K562 (cell line): ENCODE measurements at regions not wholly inside any gene's neighbourhood (a gene's known extent, or its start where the extent isn't known, plus 50 kb on each side); places are given as distances from the start of the nearest gene placed in this dataset.

ENCODE experiments used
- ATAC-seq: fragments of 200-7000 bp; cut with Tn5 transposase; 3 replicates; pipeline ENCODE4 v1.9.1; 2020; ENCODE audit warnings: moderate library complexity
- BruUV-seq: library from RNA; stranded (reverse); fragments of 400-500 nt; replicated peaks from 2 replicates; lab custom pipeline; 2021; lab: Mats Ljungman, UMichigan
- CTCF ChIA-PET: fragments of 300-600 bp; formaldehyde crosslinking; extraction: SDS; loops from one replicate; lab custom pipeline; 2021; ENCODE audit warnings: low intra/inter-chr PET ratio; lab: Yijun Ruan, JAX
- POLR2A ChIA-PET: fragments of 300-600, 350-650 bp; sonication (Branson Sonifier 250); formaldehyde crosslinking; extraction: SDS; loops from one replicate; lab custom pipeline; 2021; ENCODE audit warnings: antibody characterized with exemption, inconsistent platforms; lab: Yijun Ruan, JAX
- DNase-seq, 4 experiments: peaks; one replicate each; pipeline versions ENCODE4 v3.0.0 to v3.0.0-alpha.2; 2011 to 2018; ENCODE audit warnings: low spot score in 3 of 4, mixed read lengths in 3 of 4; ENCODE audit errors: extremely low read depth in 1 of 4
- FAIRE-seq: peaks from 2 replicates; lab custom pipeline; 2011; peaks lifted over from hg19 to GRCh38; lab: Jason Lieb, UNC
- H2AFZ ChIP-seq: 2 replicates; pipeline ENCODE4 v1.6.0; 2011; ENCODE audit warnings: low read depth, low read length, control low read depth, inconsistent platforms
- H3K27ac ChIP-seq: fragments of 200-600 bp; 3 replicates; pipeline ENCODE4 v1.8.0; 2011; ENCODE audit warnings: low read depth, mild to moderate bottlenecking, control low read depth, inconsistent platforms, low read length, moderate library complexity, mixed read lengths; ENCODE audit errors: extremely low read depth
- H3K27me3 ChIP-seq, 2 experiments: fragments of 300-600 bp in 1 of 2; 2 replicates in 1 of 2; 3 replicates in 1 of 2; pipeline versions ENCODE4 v1.6.0 to v1.8.0; 2011; ENCODE audit warnings: inconsistent platforms in 2 of 2, low read length in 2 of 2, mild to moderate bottlenecking in 1 of 2, mixed read lengths in 1 of 2, moderate library complexity in 1 of 2; ENCODE audit not compliant: control insufficient read depth in 2 of 2, insufficient read depth in 2 of 2
- H3K36me3 ChIP-seq: fragments of 300-600 bp; 3 replicates; pipeline ENCODE4 v1.8.0; 2011; ENCODE audit warnings: mild to moderate bottlenecking, low read length, inconsistent platforms; ENCODE audit not compliant: control insufficient read depth, insufficient read depth
- H3K4me1 ChIP-seq, 2 experiments: fragments of 200-600 bp in 1 of 2; replicated peaks in 1 of 2; 2 replicates in 1 of 2; 3 replicates in 1 of 2; pipeline versions ENCODE4 v1.5.1 to v1.8.0; 2011; ENCODE audit warnings: inconsistent platforms in 2 of 2, low read length in 2 of 2, mild to moderate bottlenecking in 1 of 2, mixed read lengths in 1 of 2, moderate library complexity in 1 of 2; ENCODE audit not compliant: control insufficient read depth in 2 of 2, insufficient read depth in 2 of 2
- H3K4me2 ChIP-seq: 2 replicates; pipeline ENCODE4 v1.6.1; 2011; ENCODE audit warnings: low read length, control low read depth, inconsistent platforms, mixed read lengths; ENCODE audit not compliant: insufficient read depth
- H3K4me3 ChIP-seq: fragments of 200-600 bp; sonication (generic), shearing (Covaris generic); 2 replicates; pipeline ENCODE4 v1.5.1; 2016; ENCODE audit warnings: control low read depth, inconsistent platforms
- H3K79me2 ChIP-seq: fragments of 200-600 bp; 3 replicates; pipeline ENCODE4 v1.8.0; 2011; ENCODE audit warnings: low read length, inconsistent platforms; ENCODE audit not compliant: control insufficient read depth, insufficient read depth
- H3K9ac ChIP-seq, 2 experiments: 2 replicates each; pipeline versions ENCODE4 v1.6.0 to v1.6.1; 2011; ENCODE audit warnings: low read depth in 2 of 2, low read length in 2 of 2, control low read depth in 1 of 2, inconsistent platforms in 1 of 2, mild to moderate bottlenecking in 1 of 2, mixed read lengths in 1 of 2; ENCODE audit not compliant: insufficient read depth in 1 of 2
- H3K9me1 ChIP-seq: one replicate; pipeline ENCODE4 v1.6.0; 2011; ENCODE audit warnings: inconsistent platforms, mild to moderate bottlenecking, low read length, moderate library complexity; ENCODE audit not compliant: control insufficient read depth, insufficient read depth
- H3K9me3 ChIP-seq: replicated peaks from 2 replicates; pipeline ENCODE4 v1.5.1; 2011; ENCODE audit warnings: low read depth, low read length, inconsistent platforms; ENCODE audit not compliant: control insufficient read depth, insufficient read depth
- H4K20me1 ChIP-seq: replicated peaks from 2 replicates; pipeline ENCODE4 v1.6.1; 2011; ENCODE audit warnings: low read length, inconsistent platforms, mixed read lengths; ENCODE audit not compliant: control insufficient read depth, insufficient read depth
- C11orf30 ChIP-seq: fragments of 450-650 bp; IDR thresholded peaks from 2 replicates; pipeline ENCODE4 v1.6.1; 2016; ENCODE audit warnings: low read depth, mild to moderate bottlenecking
- EGR1 ChIP-seq: fragments of 450-650 bp; conservative IDR thresholded peaks from 2 replicates; pipeline ENCODE4 v1.6.1; 2017; ENCODE audit warnings: mild to moderate bottlenecking
- FUS ChIP-seq: fragments of 200-400 bp; formaldehyde crosslinking; optimal IDR thresholded peaks from 2 replicates; pipeline ENCODE3; 2017; ENCODE audit warnings: low read depth, low read length
- GMEB1 ChIP-seq: fragments of 250-450 bp; sonication (Bioruptor Pico); IDR thresholded peaks from 2 replicates; pipeline ENCODE4 v1.4.0; 2020; ENCODE audit warnings: mild to moderate bottlenecking
- HEY1 ChIP-seq: fragments of 250-450 bp; sonication (Bioruptor Pico); IDR thresholded peaks from 2 replicates; pipeline ENCODE4 v1.5.0; 2020; ENCODE audit warnings: mild to moderate bottlenecking, moderate library complexity, borderline replicate concordance
- JUN ChIP-seq, 2 experiments: sonication (generic) in 1 of 2; formaldehyde crosslinking in 1 of 2; IDR thresholded peaks; 2 replicates each; pipeline versions ENCODE4 v1.6.1 to v1.8.0; 2012 to 2022; ENCODE audit warnings: borderline replicate concordance in 2 of 2, mild to moderate bottlenecking in 2 of 2, improper control_type of control experiment in 1 of 2, low read depth in 1 of 2, low read length in 1 of 2, missing genetic modification reagents in 1 of 2
- KDM1A ChIP-seq, 2 experiments: fragments of 450-650 bp; IDR thresholded peaks; 2 replicates each; pipeline ENCODE4 v1.6.1; 2016; ENCODE audit warnings: mild to moderate bottlenecking in 2 of 2
- LARP7 ChIP-seq: fragments of 450-650 bp; IDR thresholded peaks from 2 replicates; pipeline ENCODE4 v1.6.1; 2016
- MIER1 ChIP-seq: fragments of 450-650 bp; IDR thresholded peaks from 2 replicates; pipeline ENCODE4 v1.6.1; 2016; ENCODE audit warnings: antibody characterized with exemption, mild to moderate bottlenecking, low read depth
- NUFIP1 ChIP-seq: fragments of 450-650 bp; IDR thresholded peaks from 2 replicates; pipeline ENCODE4 v1.6.1; 2018; ENCODE audit not compliant: partially characterized antibody
- SIRT6 ChIP-seq: IDR thresholded peaks from one replicate; pipeline ENCODE4 v1.6.1; 2012; ENCODE audit warnings: low read depth, mild to moderate bottlenecking, control low read depth, inconsistent platforms, low read length, moderate library complexity
- SMAD1 ChIP-seq: fragments of 150-350 bp; IDR thresholded peaks from 2 replicates; pipeline ENCODE4 v1.6.1; 2014; ENCODE audit warnings: low read length, low read depth; ENCODE audit not compliant: partially characterized antibody
- SRSF9 ChIP-seq: fragments of 200-400 bp; formaldehyde crosslinking; IDR thresholded peaks from 2 replicates; pipeline ENCODE4 v1.6.1; 2017; ENCODE audit warnings: low read depth, low read length, borderline replicate concordance
- ZNF124 ChIP-seq: sonication (generic); formaldehyde crosslinking; IDR thresholded peaks from 2 replicates; pipeline ENCODE4 v1.8.1; 2022; ENCODE audit warnings: missing genetic modification reagents
- ZNF354B ChIP-seq: fragments of 250-450 bp; sonication (Bioruptor Pico); IDR thresholded peaks from 2 replicates; pipeline ENCODE4 v1.4.0; 2020
- ZNF583 ChIP-seq: fragments of 250-450 bp; sonication (Bioruptor Pico); IDR thresholded peaks from 2 replicates; pipeline ENCODE4 v1.4.0; 2020
- ZNF77 ChIP-seq: fragments of 250-450 bp; sonication (Bioruptor Pico); IDR thresholded peaks from 2 replicates; pipeline ENCODE4 v1.5.0; 2020
- WGBS: fragments of 100-300 bp; shearing (Covaris generic); methylation state at CpG from one replicate; pipeline ENCODE4 v1.1.6; 2016; ENCODE audit warnings: low coverage, mixed read lengths; ENCODE audit not compliant: insufficient coverage; ENCODE audit errors: missing lambda C conversion rate; 5-methylcytosine and 5-hydroxymethylcytosine counted together
- in situ Hi-C: fragments of 300-500 bp; cut with MboI; formaldehyde crosslinking; loops from 4 replicates; pipeline ENCODE4 v1.15.0; 2018; ENCODE audit warnings: inconsistent platforms, mixed read lengths
- intact Hi-C: fragments of 100-400 bp; cut with micrococcal nuclease; formaldehyde crosslinking; loops from 2 replicates; pipeline ENCODE4 v1.14.2; 2022
- TF ChIP-seq, protein P1 (sequence below): fragments of 450-650 bp; formaldehyde crosslinking; IDR thresholded peaks from 2 replicates; pipeline ENCODE4 v1.4.0; 2020; ENCODE audit warnings: mild to moderate bottlenecking, moderate library complexity
- TF ChIP-seq, protein P2 (sequence below), 2 experiments: IDR thresholded peaks in 1 of 2; conservative IDR thresholded peaks in 1 of 2; 2 replicates each; pipeline ENCODE4 v1.6.1; 2016; ENCODE audit warnings: low read depth in 2 of 2, mild to moderate bottlenecking in 1 of 2, missing compliant biosample characterization in 1 of 2, missing genetic modification characterization in 1 of 2, moderate library complexity in 1 of 2

DNA sequence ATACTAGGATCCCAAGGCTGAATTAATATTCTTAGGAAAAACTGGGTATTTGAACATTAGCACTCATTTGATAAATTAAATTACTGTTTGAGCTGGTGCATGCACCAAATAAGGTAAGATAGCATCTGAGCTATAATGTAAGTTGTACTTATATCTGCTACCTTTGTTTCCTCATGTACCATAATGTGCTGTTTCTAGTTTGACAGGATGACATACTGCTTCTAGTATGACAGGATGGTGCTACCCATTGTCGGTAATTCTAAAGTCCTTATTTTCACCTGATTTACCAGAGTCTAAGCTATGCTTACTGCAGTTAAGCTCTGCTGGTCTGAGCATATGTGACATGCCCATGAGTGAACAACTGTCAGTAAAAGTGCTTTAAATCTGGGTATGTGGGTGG is 1017.5 kb upstream of the IGFBP7 start (continued):
- TF ChIP-seq, protein P1, sequence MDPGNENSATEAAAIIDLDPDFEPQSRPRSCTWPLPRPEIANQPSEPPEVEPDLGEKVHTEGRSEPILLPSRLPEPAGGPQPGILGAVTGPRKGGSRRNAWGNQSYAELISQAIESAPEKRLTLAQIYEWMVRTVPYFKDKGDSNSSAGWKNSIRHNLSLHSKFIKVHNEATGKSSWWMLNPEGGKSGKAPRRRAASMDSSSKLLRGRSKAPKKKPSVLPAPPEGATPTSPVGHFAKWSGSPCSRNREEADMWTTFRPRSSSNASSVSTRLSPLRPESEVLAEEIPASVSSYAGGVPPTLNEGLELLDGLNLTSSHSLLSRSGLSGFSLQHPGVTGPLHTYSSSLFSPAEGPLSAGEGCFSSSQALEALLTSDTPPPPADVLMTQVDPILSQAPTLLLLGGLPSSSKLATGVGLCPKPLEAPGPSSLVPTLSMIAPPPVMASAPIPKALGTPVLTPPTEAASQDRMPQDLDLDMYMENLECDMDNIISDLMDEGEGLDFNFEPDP (CRISPR knock-in tag): no peak
- no peak for TF ChIP-seq KDM1A (IDR thresholded peaks at IDR 0.05)
- TF ChIP-seq ZNF124 (CRISPR knock-in tag): no peak
- no peak for TF ChIP-seq C11orf30
- no peak for TF ChIP-seq SRSF9
- no peak for TF ChIP-seq NUFIP1

DNA sequence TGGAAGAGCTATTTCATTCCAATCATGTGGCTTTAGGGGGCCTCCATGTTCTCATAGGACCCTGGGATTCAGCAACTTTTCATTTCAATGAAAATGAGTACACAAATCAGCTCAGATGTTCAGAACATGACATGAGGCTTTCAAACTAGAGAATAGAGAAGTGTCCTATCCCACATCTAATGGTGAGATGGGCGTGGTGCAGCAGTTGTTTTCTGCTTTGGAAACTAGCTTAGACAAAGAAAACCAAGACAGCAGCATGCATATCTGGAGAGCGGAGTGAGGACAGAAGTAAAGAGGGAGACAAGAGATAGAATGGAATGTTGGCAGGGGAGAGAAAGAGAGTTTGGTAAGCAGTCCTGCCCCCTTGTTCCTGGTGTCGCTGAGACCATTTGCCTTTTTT is 1009.1 kb upstream of the IGFBP7 start:
- H3K27ac ChIP-seq: no peak overlapping the region
- no peaks in the 10 kb centered on the region for H3K36me3 ChIP-seq
- no peaks in the 10 kb centered on the region; the same call in 1 of the 2 replicates for H3K9me3 ChIP-seq
- no peaks in the 10 kb centered on the region for H3K9me1 ChIP-seq
- ATAC-seq (no peak), DNase-seq (no peak), FAIRE-seq (no peak)
- H3K9ac ChIP-seq: no peak overlapping the region
- WGBS: 0% methylated on average over 3 of the region's 3 CpGs
- intact Hi-C loops: no loop called here
- no peak overlapping the region for H3K4me2 ChIP-seq
- H3K27me3 ChIP-seq: no peaks in the 10 kb centered on the region
- no peak overlapping the region for H2AFZ ChIP-seq
- H4K20me1 ChIP-seq: no peaks in the 10 kb centered on the region
- CTCF ChIA-PET: no interaction called here
- H3K79me2 ChIP-seq: no peaks in the 10 kb centered on the region
- H3K4me1 ChIP-seq: no peaks in the 10 kb centered on the region
- in situ Hi-C loops: no loop called here
- no peak overlapping the region for H3K4me3 ChIP-seq
- POLR2A ChIA-PET: no interaction called here
- no TSS peak for BruUV-seq
- TF ChIP-seq SMAD1: no peak
- TF ChIP-seq ZNF77 (CRISPR knock-in tag): no peak
- no peak for TF ChIP-seq MIER1
- no peak for TF ChIP-seq JUN (IDR thresholded peaks at IDR 0.05; ENCODE audit: borderline replicate concordance, low read depth, low read length)
- TF ChIP-seq JUN (CRISPR knock-in tag; IDR thresholded peaks at IDR 0.05; ENCODE audit: borderline replicate concordance): no peak
- no peak for TF ChIP-seq HEY1 (CRISPR knock-in tag)
- no peak for TF ChIP-seq FUS
- no peak for TF ChIP-seq GMEB1
- no peak for TF ChIP-seq ZNF583 (CRISPR knock-in tag)
- TF ChIP-seq LARP7: no peak
- TF ChIP-seq, protein P2, sequence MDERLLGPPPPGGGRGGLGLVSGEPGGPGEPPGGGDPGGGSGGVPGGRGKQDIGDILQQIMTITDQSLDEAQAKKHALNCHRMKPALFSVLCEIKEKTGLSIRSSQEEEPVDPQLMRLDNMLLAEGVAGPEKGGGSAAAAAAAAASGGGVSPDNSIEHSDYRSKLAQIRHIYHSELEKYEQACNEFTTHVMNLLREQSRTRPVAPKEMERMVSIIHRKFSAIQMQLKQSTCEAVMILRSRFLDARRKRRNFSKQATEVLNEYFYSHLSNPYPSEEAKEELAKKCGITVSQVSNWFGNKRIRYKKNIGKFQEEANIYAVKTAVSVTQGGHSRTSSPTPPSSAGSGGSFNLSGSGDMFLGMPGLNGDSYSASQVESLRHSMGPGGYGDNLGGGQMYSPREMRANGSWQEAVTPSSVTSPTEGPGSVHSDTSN (CRISPR knock-in tag; IDR thresholded peaks at IDR 0.05; ENCODE audit: low read depth): no peak
- TF ChIP-seq, protein P2 (tag; conservative IDR thresholded peaks at IDR 0.05; ENCODE audit: low read depth): no peak
- TF ChIP-seq EGR1: no peak
- no peak for TF ChIP-seq ZNF354B (CRISPR knock-in tag)
- no peak for TF ChIP-seq SIRT6
